HL-60 (cell line): ENCODE measurements at regions not wholly inside any gene's neighbourhood (a gene's known extent, or its start where the extent isn't known, plus 50 kb on each side); places are given as distances from the start of the nearest gene placed in this dataset.

ENCODE experiments used
- DNase-seq, 2 experiments: peaks; one replicate each; pipeline ENCODE4 v3.0.0-alpha.2; 2010 to 2020; ENCODE audit warnings: low read depth in 1 of 2, low spot score in 1 of 2
- H3K27ac ChIP-seq: fragments of 250-450 bp; sonication (Bioruptor Pico); replicated peaks from 2 replicates; pipeline ENCODE4 v1.5.1; 2020; ENCODE audit warnings: mild to moderate bottlenecking, moderate library complexity
- H3K27me3 ChIP-seq: fragments of 250-450 bp; sonication (Bioruptor Pico); 2 replicates; pipeline ENCODE4 v1.5.1; 2021; ENCODE audit warnings: mild to moderate bottlenecking, moderate library complexity; ENCODE audit not compliant: insufficient read depth, poor library complexity, severe bottlenecking
- H3K4me3 ChIP-seq: replicated peaks from 2 replicates; pipeline ENCODE4 v1.5.1; 2011; ENCODE audit warnings: mild to moderate bottlenecking, control low read depth, low read length; ENCODE audit not compliant: insufficient read depth
- GABPA ChIP-seq: IDR thresholded peaks from 2 replicates; pipeline ENCODE4 v1.6.1; 2012; ENCODE audit warnings: low read depth
- POLR2AphosphoS5 ChIP-seq: IDR thresholded peaks from 2 replicates; pipeline ENCODE4 v1.6.1; 2012; ENCODE audit warnings: low read depth
- SPI1 ChIP-seq: IDR thresholded peaks from 2 replicates; pipeline ENCODE4 v1.6.1; 2012; ENCODE audit warnings: low read depth, mild to moderate bottlenecking, borderline replicate concordance
- TF ChIP-seq, protein P1 (sequence below): IDR thresholded peaks from one replicate; pipeline ENCODE4 v1.5.1; 2011; ENCODE audit warnings: low read length, control low read depth, inconsistent platforms; ENCODE audit not compliant: insufficient read depth
- TF ChIP-seq, protein P2 (sequence below): IDR thresholded peaks from 2 replicates; pipeline ENCODE4 v1.6.1; 2012; ENCODE audit warnings: low read depth; ENCODE audit not compliant: insufficient replicate concordance

GRCh38 chr5:167987490-167988280 lies 303.8 kb upstream of the WWC1 start:
- H3K27ac ChIP-seq, result no peak overlapping the region
- no peaks in the 10 kb centered on the region for H3K27me3 ChIP-seq
- TF ChIP-seq SPI1, result no peak
- no peak for TF ChIP-seq GABPA
- TF ChIP-seq, protein P1, sequence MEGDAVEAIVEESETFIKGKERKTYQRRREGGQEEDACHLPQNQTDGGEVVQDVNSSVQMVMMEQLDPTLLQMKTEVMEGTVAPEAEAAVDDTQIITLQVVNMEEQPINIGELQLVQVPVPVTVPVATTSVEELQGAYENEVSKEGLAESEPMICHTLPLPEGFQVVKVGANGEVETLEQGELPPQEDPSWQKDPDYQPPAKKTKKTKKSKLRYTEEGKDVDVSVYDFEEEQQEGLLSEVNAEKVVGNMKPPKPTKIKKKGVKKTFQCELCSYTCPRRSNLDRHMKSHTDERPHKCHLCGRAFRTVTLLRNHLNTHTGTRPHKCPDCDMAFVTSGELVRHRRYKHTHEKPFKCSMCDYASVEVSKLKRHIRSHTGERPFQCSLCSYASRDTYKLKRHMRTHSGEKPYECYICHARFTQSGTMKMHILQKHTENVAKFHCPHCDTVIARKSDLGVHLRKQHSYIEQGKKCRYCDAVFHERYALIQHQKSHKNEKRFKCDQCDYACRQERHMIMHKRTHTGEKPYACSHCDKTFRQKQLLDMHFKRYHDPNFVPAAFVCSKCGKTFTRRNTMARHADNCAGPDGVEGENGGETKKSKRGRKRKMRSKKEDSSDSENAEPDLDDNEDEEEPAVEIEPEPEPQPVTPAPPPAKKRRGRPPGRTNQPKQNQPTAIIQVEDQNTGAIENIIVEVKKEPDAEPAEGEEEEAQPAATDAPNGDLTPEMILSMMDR, result no peak
- TF ChIP-seq POLR2AphosphoS5, result no peak
- TF ChIP-seq, protein P2, sequence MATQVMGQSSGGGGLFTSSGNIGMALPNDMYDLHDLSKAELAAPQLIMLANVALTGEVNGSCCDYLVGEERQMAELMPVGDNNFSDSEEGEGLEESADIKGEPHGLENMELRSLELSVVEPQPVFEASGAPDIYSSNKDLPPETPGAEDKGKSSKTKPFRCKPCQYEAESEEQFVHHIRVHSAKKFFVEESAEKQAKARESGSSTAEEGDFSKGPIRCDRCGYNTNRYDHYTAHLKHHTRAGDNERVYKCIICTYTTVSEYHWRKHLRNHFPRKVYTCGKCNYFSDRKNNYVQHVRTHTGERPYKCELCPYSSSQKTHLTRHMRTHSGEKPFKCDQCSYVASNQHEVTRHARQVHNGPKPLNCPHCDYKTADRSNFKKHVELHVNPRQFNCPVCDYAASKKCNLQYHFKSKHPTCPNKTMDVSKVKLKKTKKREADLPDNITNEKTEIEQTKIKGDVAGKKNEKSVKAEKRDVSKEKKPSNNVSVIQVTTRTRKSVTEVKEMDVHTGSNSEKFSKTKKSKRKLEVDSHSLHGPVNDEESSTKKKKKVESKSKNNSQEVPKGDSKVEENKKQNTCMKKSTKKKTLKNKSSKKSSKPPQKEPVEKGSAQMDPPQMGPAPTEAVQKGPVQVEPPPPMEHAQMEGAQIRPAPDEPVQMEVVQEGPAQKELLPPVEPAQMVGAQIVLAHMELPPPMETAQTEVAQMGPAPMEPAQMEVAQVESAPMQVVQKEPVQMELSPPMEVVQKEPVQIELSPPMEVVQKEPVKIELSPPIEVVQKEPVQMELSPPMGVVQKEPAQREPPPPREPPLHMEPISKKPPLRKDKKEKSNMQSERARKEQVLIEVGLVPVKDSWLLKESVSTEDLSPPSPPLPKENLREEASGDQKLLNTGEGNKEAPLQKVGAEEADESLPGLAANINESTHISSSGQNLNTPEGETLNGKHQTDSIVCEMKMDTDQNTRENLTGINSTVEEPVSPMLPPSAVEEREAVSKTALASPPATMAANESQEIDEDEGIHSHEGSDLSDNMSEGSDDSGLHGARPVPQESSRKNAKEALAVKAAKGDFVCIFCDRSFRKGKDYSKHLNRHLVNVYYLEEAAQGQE, result no peak
- H3K4me3 ChIP-seq, result no peak overlapping the region
- DNase-seq, result no peak

- H3K4me3 ChIP-seq, result no peak overlapping the region
- H3K27ac ChIP-seq, result no peak overlapping the region
- TF ChIP-seq, protein P1, result no peak
- TF ChIP-seq POLR2AphosphoS5, result no peak
- TF ChIP-seq, protein P2, result no peak
- TF ChIP-seq GABPA, result no peak
- no peak for TF ChIP-seq SPI1
- no peak for DNase-seq
- no peaks in the 10 kb centered on the region for H3K27me3 ChIP-seq
These were observed 298.6 kb upstream of the WWC1 start for GRCh38 chr5:167992868-167993267.

- no peak overlapping the region for H3K4me3 ChIP-seq
- TF ChIP-seq, protein P2, result no peak
- TF ChIP-seq SPI1 (no peak), POLR2AphosphoS5 (no peak), GABPA (no peak)
- TF ChIP-seq, protein P1, result no peak
- no peaks in the 10 kb centered on the region for H3K27me3 ChIP-seq
- H3K27ac ChIP-seq, result no peak overlapping the region
- no peak for DNase-seq
These were observed 297.7 kb upstream of the WWC1 start for GRCh38 chr5:167993771-167994170.
